ENCODE measurements at regions not wholly inside any gene's neighbourhood (a gene's known extent, or its start where the extent isn't known, plus 50 kb on each side); places are given as distances from the start of the nearest gene placed in this dataset.
"Not testable (repeated sequence)": the region's sequence is repeated elsewhere in the genome, so short reads cannot be mapped to it uniquely, and the experiment has no call there.

DNA sequence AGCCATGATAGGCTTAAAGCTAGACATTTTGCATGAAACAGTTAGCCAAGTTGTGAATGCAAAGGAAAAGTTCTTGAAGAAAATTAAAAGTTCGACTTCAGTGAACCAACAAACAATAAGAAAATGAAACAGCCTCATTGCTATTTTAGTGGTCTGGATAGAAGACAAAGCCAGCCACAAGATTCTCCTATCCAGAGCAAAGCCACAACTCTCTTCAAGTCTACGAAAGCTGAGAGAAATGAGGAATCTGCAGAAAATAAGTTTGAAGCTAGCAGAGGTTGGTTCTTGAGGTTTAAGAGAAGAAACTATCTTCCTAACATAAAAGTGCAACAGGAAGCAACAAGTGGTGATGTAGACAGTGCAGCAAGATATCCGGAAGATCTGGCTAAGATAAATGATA lies 271.4 kb upstream of the GRM3 start:
- DNase-seq (ENCODE audit: low read depth, low spot score): no peak

DNA sequence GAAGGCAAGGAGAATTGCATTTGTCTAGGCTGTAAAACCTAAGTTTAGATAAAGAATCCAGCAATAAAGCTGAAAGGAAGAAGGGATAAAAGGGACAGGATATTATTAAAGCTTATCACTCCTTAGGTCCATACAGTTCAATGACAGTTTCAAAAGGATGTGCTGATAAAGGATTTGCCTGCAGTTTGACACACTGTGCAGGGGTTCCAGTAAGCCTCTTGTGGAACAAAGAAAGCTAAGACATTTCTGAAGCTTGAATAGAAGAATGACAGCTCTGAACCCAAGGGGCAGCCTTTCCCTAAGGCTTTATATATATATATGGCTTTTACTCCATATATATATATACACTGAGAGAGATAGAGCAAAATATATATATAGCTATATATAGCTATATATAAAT lies 276.8 kb upstream of the GRM3 start:
- no peak for DNase-seq (ENCODE audit: low read depth, low spot score)

DNA sequence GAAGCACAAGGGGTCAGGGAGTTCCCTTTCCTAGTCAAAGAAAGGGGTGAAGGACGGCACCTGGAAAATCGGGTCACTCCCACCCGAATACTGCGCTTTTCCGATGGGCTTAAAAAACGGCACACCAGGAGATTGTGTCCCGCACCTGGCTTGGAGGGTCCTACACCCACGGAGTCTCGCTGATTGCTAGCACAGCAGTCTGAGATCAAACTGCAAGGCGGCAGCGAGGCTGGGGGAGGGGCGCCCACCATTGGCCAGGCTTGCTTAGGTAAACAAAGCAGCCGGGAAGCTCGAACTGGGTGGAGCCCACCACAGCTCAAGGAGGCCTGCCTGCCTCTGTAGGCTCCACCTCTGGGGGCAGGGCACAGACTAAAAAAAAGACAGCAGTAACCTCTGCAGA lies 303.3 kb upstream of the GRM3 start:
- not testable (repeated sequence) for DNase-seq (ENCODE audit: low read depth, low spot score)

DNA sequence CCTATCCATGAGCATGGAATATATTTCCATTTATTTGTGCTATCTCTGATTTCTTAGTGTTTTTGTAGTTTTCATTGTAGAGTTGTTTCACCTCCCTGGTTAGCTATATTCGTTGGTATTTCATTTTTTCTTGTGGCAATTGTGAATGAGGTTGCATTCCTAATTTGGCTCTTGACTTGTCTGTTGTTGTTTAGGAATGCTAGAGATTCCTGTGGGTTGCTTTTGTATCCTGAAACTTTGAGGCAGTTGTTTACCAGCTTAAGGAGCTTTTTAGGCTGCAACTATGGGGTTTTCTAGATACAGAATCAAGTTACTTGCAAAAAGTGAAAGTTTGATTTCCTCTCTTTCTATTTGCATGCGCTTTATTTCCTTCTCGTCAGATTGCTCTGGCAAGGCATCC lies 304.7 kb upstream of the GRM3 start:
- peak; percentile 4 for DNase-seq (ENCODE audit: low read depth, low spot score)

DNA sequence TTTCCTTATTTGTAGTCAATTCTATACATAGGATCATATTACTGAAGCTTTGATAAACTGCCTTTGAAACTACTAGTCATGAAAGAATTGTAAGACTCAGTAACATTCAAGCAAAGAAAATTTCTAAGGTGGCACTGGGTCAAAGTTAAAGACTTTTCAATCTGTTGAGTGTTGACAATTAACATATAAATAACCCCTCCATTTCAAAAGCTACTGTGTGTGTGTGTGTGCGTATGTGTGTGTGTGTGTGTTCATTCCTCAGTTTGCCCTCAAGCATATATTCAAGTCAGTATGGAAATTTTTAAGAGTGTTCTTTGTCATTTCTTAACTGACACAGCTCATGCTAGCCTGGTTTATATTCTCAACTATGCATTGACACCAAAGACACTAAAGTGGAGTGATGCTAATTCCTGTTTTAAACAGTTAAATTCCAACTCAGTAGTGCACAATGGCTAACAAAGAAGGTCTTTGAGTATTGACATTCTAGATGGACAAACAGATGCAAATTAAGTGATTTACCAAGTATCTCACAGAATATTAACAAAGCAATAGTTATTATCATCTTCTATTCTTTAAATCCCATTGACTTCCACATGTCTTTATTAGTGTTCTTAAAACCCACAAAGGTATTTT lies 314.8 kb upstream of the GRM3 start:
- peak; percentile 5 for DNase-seq (ENCODE audit: low read depth, low spot score)

DNA sequence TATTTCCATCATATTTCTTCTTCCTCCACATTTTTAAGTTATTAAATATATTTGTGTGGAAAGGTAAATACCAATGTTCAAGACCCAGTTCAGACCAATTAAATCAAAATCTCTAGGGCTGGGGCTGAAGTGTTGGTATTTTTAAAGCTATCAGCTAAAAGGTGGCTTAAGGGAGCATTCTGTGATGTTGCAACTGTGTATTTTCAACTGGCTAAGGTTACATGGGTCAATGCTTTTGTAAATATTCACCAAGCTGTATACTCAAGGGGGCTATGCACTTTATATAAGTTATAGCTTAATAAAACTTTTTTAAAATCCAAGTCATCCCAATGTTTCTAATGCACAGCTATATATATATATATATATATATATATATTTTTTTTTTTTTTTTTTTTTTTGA lies 316.9 kb upstream of the GRM3 start:
- DNase-seq (ENCODE audit: low read depth, low spot score): no peak

DNA sequence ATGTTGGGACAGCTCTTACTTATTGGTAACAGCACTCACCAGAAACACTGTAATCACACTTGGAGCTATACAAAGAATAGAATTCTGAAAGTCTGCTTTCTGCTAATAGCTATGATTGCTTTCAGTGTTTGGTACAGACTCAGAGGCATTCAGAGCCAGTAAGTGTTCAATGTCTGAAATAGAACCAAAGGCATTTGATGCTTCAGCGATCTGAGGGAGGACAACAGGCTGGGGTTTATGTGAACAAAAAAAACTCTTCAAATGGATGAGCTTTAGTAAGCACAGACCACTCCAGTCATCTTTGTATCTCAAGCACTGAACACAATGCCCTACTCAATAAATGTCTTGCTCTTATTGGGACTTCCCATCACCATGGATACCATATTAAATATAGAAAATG lies 322.8 kb upstream of the GRM3 start:
- no peak for DNase-seq (ENCODE audit: low read depth, low spot score)

DNA sequence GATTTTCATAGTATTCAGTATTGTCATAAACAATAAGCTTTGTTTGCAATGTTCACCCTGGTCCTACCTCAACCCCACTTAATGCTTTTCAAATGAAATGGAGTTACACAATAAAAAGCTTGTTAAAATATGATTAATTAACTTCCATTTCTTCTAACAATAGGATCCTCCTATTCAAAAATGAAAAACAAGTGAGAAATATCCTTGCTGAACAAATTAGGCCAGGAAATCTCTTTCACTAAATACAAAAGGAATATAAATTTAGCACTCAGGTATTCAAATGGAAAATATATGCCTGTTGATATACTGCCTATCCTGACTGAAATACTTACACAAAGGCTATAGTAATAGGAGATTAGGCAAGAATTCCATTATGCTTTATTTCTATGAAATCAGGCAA lies 323.4 kb upstream of the GRM3 start:
- no peak for DNase-seq (ENCODE audit: low read depth, low spot score)

DNA sequence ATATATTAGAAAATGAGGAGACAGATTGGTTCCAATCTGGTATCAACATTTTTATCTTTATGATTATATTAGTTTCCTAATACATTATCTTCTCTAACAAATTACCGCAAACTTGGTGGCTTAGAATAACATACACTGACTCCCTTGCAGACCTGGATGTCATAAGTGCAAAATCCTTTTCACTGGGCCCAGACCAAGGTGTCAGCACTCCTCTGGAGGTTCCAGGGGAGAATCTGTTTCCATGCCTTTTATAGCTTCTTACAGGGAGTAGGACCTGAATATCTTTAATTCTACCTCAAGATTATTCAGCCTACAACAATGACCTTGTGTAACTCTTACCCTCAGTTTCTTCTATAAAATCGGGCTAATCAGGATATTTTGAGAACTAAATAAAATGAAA lies 329.9 kb upstream of the GRM3 start:
- no peak for DNase-seq (ENCODE audit: low read depth, low spot score)

DNA sequence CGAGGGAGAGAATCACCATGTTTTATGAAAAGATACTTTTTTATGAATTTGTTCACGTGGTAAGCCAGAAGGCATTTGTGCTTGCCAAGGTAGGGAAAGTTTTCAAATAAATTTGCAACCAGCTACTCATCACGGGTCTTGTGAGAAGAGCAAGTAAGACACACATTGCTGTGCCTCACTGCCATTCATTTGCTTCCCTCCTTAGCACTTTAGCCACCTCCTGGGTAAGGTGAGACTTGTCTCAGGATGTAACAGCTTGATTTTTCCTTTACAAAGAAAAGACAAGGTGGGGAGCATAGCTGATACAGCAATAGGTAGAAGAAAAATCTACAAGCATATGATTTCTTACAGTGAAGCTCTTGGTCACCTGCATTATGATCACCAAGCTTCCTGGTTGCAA lies 342.4 kb upstream of the GRM3 start:
- no peak for DNase-seq (ENCODE audit: low read depth, low spot score)

DNA sequence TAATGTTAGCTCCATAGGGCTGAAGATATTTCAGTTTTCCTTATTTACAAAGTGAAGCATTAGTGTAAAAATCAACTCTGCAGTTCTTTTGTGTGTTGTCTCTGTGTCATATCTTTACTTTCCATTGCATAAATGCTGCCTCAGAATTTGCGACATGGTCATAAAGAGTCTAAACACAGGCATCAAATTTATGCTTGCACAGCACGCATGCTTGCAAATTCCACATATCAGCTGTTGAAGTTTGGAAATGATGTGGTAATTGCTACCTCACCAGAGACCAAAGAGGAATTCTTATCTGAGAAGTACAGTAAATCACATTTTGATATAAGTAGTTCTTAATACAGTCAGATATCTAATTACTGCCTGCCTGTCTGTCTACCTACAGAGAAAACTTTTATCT lies 348.2 kb upstream of the GRM3 start:
- no peak for DNase-seq (ENCODE audit: low read depth, low spot score)

DNA sequence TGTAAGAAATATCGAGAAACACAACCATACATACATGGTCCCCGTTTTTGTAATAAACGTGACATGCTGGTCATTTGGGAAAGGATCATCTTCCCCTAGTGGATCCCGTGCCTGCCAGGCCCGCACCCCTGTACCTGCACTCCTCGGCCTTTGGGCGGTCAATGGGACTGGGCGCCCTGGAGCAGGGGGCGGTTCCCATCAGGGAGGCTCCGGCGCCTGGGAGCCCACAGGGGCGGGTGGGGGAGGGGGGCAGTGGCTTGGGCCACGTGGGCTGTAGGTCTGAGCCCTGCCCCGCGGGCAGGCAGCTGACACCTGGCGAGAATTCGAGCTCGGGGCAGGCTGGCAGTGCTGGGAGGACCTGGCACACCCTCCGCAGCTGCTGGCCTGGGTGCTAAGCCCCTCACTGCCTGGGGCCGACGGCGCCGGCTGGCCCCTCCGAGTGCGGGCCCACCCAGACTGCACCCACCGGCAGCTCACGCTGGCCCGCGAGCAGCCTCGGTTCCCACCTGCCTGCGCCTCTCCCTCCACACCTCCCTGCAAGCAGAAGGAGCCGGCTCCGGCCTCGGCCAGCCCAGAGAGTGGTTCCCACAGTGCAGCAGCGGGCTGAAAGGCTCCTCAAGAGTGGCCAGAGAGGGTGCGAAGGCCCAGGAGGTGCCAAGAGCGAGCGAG lies 361.6 kb upstream of the GRM3 start:
- peak; percentile 3 for DNase-seq (ENCODE audit: low read depth, low spot score)

DNA sequence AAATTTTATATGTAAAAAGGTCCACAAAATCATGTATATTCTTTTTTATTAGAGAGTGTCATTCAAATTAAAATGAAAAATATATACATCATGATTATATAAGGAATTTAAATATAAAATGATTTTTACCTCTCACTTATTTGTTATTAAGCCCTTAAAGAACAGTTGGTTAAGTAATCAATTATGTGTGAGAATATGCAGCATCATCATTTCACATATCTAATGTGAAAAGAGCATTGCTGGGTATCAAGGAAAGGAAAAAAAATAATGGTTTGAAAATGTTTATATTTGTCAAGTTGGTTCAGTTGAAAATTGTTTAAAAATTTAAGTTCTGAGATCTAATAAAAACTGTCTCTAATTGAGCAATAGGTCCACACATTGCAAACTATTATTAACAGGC lies 363.6 kb upstream of the GRM3 start:
- DNase-seq (ENCODE audit: low read depth, low spot score): no peak

DNA sequence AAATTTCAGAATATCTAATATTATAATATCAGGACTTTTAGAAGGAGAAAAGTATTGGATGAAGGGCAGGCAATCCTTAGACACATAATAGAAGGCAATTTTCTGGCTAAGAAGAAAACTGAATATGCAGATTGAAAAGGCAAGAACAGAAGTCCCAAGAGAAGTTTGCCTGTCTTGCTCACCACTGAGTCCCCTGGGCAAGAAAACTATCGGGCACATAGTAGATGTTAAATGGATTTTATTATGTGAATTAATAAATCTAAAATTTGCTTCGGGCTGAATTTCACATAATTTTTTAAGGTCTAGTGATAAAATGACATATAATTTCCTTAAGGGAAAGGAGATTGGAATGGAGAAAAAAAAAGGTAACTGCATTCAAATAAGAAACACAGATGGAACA lies 380.9 kb upstream of the GRM3 start:
- DNase-seq (ENCODE audit: low read depth, low spot score): no peak

DNA sequence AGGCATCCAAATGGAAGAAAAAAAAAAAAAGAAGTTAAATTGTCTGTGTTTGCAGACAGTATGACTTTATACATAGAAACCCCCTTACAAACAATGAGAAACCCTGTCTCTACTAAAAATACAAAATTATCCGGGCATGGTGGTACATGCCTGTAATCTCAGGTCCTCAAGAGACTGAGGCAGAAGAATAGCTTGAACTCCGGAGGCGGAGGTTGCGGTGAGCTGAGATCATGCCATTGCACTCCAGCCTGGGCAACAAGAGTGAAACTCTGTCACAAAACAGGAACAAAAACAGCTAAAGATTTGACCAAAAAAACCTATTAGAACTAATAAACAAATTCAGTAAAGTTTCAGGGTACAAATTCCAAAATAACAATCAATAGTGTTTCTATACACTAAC lies 385.8 kb upstream of the GRM3 start:
- no peak for DNase-seq (ENCODE audit: low read depth, low spot score)

DNA sequence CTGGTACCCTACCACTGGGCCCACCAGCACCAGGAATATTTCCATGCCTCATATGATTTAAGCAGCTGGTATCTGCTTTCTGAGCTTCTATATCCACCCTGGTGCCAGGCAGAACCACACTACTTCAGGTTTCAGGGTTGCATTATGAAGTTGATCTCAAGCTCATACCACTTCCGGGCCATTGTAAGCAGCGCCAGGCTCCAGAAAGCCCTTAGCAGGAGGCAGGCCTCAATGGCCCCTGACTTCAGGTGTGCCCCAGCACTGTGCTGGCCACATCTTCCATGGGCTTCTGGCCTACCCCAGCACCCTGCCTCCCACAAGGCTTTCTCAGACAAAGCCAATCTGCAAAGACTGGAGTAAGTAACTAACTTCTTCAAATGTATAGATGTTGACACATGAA lies 391.3 kb upstream of the GRM3 start:
- DNase-seq (ENCODE audit: low read depth, low spot score): no peak

DNA sequence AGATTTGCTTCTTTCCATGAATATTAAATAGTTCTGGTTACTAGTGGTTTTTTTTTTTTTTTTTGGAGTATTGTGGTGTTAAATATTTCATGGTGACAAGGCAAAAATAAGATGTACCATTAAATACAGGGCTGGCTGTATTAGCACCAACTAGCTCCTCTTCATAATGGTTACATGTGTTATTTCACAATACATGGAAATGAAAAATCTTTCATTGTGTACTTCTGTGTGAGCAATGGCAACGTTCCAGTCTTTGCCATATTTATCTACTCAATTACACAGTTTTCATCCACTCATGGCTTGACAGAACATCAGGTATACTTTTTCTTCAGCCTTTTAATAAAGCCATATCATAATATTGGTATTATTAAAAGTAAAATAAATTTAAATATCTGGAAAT lies 394.7 kb upstream of the GRM3 start:
- DNase-seq (ENCODE audit: low read depth, low spot score): no peak

DNA sequence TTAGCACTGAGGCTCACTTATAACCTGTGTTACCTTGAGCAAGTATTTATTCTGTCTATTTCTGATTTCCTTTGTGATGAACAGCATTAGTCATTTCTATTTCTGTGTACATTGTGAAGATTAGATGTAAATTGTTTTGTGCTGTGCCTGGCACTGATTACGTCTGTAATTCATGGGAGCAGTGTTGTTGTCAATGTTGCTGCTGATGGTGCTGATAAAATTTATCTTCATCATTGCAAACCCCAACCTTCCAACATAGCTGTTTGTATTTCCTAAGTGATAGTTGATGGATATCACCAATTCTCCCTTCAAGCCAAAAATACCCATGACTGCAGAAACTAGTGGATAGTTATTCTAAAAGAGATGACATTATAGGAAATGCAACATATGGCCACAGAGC lies 400.5 kb upstream of the GRM3 start:
- no peak for DNase-seq (ENCODE audit: low read depth, low spot score)

DNA sequence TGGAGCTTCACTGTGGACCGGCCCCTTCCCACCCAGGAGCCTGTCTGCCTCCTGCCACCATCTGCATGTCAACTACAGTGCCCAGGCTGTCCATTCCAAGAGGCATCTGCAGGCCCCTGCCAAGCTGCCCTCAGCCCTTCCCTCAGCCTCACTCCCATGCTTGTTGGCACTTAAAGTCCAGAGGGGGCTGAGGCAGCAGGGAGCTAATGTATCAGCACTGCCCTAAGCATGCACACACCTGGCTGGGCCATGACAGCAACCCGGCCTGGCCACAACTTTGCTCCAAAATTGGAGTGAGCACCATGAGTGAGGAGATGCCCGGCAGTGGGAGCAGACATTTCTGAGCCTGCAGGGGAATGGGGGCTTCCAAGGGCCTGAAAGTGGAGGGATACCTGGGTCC lies 417.5 kb upstream of the GRM3 start:
- no peak for DNase-seq (ENCODE audit: low read depth, low spot score)

DNA sequence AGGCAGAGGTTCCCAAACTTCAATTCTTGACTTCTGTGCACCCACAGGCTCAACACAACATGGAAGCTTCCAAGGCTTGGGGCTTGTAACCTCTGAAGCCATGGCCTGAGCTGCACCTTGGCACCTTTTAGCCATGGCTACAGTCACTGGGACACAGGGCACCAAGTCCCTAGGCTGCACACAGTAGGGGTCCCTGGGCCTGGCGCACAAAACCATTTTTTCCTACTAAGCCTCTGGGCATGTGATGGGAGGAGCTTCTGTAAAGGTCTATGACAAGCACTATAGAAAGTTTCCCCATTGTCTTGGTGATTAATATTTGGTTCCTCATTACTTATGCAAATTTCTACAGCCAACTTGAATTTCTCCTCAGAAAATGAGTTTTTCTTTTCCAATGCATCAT lies 420.9 kb upstream of the GRM3 start:
- DNase-seq (ENCODE audit: low read depth, low spot score): no peak

DNA sequence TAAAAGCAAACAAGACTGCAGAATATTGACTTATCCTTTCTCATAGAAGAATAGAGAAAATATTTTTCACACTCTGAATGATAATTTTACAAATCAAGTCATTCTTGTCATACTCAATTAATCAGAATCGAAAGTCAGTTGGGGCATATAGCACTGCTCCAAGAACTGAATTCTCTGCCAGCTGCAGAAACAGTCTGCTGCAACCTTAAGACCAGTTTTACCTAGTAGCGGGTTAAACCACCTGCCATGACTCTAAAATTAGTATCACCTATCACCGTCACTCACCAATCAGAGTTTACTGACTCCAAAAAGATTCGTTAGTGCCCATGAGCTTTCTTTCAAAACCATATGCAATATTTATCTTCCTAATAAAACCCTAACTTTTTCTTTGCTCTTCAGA lies 429.0 kb upstream of the GRM3 start:
- no peak for DNase-seq (ENCODE audit: low read depth, low spot score)

DNA sequence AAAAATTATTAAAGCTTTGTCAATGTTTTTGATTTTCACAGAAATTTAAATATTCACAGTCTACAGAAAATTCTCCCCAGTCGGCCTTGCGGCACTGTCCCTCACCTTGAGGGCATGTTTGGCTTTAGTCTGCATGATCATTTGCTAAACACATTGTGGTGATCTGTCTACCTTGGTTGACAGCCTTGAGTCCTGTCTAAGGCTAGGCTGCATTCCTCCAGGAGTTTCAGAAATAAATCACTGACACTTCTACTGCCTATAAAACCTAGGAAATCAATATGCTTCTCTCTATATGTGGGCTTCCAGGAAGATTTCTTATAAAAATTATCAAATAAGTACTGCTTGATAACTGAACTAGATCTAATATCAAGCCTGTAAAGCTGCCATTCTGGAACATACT lies 430.7 kb upstream of the GRM3 start:
- peak; percentile 6 for DNase-seq (ENCODE audit: low read depth, low spot score)

DNA sequence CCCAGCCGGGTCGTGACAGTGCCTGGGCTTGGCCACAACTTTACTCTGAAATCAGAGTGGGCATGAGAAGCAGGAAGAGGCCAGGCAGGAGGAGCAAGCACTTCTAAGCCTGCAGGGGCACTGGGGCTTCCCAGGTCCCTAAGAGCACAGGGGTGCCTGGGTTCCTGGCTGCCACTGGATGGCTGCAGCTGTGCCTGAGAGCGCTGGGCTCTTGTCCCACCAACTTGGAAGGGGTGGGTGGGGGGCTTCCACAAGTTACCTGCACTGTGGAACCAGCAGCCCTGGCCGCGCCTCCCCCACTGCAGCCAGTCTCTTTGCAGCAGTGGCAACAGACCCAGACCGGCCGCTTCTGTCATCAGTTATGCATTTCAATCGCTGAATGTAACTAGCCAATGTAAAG lies 434.7 kb upstream of the GRM3 start:
- DNase-seq (ENCODE audit: low read depth, low spot score): no peak

DNA sequence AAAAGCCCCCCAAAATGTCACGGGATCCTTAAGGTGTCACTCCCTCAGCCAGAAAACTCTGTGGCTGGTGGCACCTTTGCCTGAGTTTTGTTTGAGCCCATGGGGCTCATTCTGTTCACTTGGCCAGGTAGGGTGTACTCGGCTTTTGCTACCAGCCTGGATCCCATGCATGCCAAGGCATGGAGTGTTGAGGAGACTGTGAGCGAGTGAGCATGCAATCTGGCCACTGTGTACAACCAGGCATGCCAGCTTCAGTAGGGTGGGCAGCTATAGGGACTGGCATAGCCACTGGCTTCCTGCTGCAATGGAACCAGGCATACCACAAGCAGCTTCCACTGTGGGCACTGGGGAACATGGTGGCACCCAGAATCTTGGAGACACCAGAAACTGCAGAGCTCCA lies 436.0 kb upstream of the GRM3 start:
- no peak for DNase-seq (ENCODE audit: low read depth, low spot score)

Measured in ELF-1 (cell line).